Peyer's patch (tissue), 4 donors: ENCODE measurements at regions not wholly inside any gene's neighbourhood (a gene's known extent, or its start where the extent isn't known, plus 50 kb on each side); places are given as distances from the start of the nearest gene placed in this dataset.

ENCODE experiments used
- CTCF ChIP-seq, 6 experiments: fragments of 450-650 bp in 4 of 6; fragments of 200-600 bp in 2 of 6; sonication (generic) in 1 of 6; IDR thresholded peaks; one replicate each; pipeline ENCODE4 v1.5.1; 2017 to 2019; ENCODE audit warnings: antibody characterized with exemption in 6 of 6, mild to moderate bottlenecking in 3 of 6, moderate library complexity in 1 of 6
- POLR2A ChIP-seq, 2 donors: fragments of 450-650 bp; IDR thresholded peaks; one replicate each; pipeline ENCODE4 v1.5.1; 2017; ENCODE audit warnings: antibody characterized with exemption in 2 of 2, mild to moderate bottlenecking in 2 of 2, moderate library complexity in 2 of 2

- TF ChIP-seq CTCF (IDR thresholded peaks at IDR 0.05) (no peak), POLR2A (IDR thresholded peaks at IDR 0.05) (no peak)
These were observed 334.9 kb downstream of the BRD1 start for GRCh38 chr22:49492741-49493251.
